Stimulated activated CD4-positive, alpha-beta T cell treated with anti-CD3 and anti-CD28 coated beads, Interleukin-4, amount 100 ng/mL, for 48 hours (primary cell): ENCODE measurements at regions not wholly inside any gene's neighbourhood (a gene's known extent, or its start where the extent isn't known, plus 50 kb on each side); places are given as distances from the start of the nearest gene placed in this dataset.
"Not testable (repeated sequence)": the region's sequence is repeated elsewhere in the genome, so short reads cannot be mapped to it uniquely, and the experiment has no call there.

ENCODE experiments used
- DNase-seq, 2 donors: peaks; one replicate each; pipeline ENCODE4 v3.0.0-alpha.2; 2020; ENCODE audit warnings: low read depth in 2 of 2

DNA sequence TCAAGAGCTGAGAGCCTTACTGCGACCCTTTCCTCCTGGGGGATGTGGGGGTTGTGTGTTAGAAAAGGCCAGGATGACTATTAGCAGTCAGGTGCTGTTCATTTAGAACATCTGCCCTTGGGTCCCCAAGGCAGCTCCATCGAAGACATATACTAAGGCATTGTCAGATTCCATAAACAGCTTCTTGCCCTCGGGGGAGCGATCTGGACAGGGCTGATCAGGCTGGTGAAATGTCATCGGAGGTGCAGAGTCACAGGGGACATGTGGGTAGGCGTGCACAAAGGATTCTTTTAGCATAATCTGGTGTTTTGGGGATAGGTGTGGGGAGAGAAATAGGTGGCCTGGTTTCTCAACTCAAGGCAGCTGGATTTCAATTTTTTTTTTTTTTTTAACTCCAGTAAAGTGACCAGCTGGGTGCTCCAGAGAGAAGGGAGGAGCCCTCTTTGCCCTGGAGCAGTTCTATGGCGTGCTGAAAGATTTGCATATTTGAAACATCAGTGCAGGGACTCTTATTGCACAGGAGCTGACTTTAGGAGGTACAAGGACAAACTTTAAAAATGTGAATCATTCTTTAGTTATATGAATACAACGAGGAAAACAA lies 160.1 kb downstream of the SUDS3 start:
- no peak for DNase-seq

DNA sequence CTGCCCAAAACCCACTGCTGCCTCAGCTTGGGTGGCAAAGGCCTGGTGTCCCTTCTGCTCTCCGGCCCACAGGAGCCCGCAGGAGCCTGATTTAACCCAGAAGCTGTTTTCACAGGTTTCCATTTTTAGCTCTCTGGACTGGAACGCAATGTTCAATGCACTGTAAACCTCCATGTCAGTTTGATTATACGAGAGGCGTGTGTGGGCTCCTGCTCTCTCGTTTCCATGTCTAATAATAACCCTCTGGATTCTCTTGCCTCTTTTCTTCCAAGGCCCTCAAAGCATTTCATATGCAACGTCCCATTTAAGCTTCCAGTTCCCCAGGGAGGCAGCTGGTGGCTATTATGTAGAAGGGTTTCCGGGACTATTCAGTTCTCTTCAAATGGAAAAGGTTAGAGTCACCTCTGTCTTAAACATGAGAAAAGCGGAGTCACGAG lies 161.1 kb downstream of the SUDS3 start:
- DNase-seq = no peak

DNA sequence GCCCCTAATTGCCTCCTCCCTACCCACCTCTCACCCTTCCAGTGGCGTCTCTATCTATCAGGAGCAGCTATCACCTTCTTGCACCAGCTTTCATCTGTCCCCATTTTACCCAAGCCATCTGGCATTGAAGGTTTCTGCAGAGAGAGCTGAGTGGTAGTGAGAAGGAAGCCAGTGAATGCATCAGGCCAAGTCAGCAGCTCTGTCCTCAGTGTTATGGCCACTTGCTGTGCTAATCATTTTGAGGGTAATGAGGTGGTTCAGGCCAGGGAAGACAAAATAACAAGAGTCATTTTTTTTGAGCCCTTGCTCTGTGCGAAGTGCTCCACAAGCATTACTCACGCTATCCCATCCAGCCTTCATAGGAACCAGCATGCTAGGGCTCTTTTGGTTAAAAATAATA lies 164.7 kb downstream of the SUDS3 start:
- no peak for DNase-seq

DNA sequence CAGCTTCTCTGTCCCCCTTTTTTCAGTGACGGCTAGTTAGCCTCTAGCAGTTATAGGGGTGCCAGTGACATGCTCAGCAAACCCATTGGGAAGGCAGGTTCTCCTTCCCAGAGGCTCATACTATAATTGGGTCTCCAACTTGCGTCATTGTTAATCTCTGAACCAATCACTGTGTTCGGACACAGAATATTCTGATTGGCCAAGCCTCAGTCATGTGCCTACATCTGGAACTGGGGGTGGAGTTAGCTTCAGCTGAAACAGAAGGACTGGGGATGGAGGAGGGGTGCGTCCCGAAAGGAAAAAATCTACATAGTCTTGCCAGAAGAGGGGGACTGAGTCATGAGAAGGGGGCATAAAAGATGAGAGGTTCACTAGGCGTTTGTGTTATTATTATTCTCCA lies 165.6 kb downstream of the SUDS3 start:
- no peak for DNase-seq

DNA sequence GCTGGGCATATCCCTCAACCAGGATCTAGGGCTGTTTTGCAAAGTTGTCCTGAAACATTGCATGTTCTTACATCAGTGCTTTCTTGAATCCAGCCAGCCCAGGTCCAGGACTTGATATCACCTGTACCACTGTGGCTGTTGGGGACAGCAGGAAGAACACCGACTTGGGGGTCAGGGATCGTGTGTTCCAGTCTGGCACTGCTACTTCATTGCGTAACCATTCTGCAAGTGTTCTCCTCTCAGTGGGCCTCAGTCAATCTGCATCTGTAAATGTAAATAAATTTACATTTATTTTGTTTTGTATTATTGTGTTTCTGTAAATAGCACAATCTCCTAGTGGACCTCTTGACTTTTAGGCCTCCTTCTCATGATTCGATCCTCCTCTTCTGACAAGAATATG lies 167.3 kb downstream of the SUDS3 start:
- no peak for DNase-seq

DNA sequence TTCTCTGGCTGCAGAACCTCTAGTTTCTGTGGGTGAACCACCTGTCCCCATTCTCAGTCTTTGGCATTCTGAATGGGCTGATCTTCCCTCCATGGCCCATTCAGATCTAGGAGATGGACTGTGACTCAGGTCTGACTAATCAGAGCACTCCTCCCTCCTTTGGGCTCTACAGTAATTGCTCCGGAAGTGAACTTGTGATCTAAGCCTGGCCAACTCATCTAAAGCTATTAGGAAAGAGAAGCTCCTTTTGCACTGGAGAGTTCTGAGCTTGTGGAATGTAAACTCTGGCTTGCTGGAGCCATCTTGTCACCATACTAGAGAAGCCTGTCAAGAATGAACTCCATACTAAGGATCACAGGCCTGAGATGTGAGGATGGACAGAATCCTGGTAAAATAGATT lies 168.2 kb downstream of the SUDS3 start:
- no peak for DNase-seq

DNA sequence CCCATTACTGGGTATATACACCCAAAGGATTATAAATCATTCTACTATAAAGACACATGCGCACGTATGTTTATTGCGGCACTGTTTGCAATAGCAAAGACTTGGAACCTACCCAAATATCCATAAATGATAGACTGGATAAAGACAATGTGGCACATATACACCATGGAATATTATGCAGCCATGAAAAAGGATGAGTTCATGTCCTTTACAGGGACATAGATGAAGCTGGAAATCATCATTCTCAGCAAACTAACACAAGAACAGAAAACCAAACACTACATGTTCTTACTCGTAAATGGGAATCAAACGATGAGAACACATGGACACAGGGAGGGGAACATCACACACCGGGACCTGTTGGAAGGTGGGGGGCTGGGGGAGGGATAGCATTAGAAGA lies 171.3 kb downstream of the SUDS3 start:
- not testable (repeated sequence) for DNase-seq

DNA sequence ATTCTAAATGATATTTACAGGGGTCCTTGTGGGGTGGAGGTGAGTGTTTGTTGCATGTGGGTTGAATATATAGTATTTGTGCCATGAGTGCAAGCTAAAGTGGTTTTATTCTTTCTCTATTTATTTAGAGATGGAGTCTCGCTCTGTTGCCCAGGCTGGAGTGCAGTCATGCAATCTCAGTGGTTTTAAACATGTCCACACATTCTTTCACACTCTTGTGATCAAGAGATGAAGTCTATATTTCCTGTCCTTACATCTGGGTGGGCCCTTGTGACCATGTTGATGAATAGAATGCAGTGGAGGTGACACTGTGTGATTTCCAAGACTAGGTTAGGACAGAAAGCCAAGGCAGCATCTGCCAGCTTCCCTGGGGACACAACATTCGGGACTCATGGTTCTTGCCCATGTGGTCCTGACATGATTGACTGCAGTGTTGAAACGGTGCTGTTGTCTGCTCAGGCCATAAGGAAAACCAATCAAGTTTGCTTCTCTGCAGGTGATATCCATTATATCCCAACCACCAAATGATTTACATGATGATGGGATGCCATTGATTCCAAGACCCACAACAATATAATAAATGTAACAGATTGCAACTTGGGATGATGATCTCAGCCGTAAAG lies 172.6 kb downstream of the SUDS3 start:
- no peak for DNase-seq

DNA sequence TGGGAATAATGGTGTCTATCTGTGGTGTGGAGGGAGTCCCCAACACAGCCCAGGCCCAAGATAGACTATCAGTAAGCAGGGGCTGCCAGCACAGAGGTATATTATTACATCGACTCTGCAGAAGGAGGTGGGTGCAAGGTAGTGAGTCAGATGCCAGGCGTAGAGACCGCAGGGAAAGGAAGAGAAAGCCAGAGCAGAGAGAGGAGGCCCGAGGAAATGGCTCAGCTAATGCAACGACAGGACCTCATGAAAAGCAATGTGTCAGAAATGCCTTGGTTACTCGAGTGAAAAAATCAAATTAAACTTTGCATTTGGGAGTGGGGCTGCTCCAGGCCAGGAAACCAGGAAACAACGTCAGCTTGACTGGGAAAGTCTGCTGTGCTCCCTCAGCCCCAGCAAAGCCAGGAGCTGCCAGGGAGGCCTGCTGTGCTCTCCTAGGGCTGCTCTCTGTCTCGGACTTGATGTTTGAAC lies 173.2 kb downstream of the SUDS3 start:
- DNase-seq = no peak

DNA sequence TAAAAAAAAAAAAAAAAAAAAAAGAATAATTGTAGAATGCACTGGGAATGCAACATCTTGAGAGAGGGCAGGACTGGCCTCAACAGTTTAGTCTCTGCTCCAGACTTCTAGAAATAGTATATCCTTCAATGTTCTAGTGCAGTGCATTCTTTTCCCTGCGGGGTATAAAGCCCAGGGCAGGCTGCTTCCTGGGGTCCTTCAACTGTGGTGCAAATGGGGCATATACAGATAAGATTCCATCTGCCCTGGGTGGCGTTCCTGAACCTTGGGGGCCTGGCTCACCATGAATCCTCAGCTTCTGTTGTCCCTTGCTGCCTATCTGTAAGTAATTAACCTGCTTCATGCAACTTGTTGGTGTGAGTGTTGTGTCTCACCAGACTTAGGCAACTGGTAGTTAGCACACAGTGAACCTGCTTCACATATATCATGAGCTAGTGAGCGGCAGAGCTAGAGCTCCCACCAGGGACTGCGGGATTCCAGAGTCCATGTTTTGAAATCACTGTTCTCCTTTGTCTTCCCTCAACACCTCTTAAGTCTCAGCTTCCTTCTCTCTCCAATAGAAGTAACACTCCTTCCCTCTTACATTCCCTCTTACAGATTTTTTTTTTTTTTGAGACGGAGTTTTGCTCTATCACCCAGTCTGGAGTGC lies 177.6 kb downstream of the SUDS3 start:
- DNase-seq = no peak

DNA sequence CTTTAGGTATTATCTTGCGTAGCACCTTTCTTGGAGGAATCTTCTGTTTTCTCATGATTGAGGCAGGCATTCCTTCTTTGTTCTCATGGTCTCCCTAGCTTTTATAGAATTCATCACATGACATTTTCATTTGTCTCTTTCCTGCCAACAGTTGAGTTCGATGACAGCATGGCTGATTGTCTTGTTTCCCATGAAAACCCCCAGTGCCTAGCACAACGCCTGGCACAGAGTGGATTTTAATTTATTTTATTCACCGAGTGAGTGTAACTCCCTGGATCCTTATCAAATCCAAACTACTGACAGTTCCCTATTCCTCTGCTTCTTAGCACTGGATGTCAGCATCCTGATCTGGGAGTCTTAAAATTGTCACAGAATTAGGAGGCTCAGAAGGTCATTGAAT lies 182.6 kb downstream of the SUDS3 start:
- DNase-seq = no peak

DNA sequence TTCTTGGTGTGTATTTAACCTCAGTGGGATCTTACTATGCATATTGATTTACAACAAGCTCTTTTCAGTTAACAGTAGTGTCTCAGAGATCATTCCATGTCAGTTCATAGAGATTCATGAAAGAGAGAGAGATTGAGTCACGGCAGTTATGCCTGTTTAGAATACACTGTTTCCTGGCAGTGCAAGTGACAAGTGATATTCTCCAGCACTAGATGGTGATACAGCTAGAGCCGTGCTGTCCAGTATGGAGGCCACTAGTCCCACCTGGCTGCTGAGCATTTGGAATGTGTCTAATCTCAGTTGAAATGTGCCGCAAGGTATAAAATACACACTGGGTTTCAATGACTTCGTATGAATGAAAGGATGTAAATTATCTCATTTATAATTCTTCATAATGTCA lies 184.4 kb downstream of the SUDS3 start:
- DNase-seq = no peak

DNA sequence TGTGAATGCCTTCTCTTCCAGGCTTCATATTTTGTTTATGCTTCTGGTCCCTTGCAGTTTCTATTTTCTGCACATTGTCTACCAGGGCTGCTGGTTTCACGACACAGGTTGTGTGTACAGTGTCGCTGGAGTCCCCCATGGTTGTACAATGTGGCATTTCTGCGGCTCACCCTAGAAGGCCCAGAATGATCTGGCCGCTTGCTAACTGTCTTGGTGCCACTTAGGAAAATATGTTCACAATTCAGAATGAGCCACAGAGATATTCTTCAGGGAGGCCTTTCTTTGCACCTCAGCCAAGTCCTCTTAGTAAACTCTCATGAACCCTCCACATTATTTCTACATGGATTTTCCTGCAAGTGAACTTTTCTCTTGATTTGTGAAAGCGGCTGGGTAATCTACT lies 195.4 kb downstream of the SUDS3 start:
- DNase-seq = no peak

DNA sequence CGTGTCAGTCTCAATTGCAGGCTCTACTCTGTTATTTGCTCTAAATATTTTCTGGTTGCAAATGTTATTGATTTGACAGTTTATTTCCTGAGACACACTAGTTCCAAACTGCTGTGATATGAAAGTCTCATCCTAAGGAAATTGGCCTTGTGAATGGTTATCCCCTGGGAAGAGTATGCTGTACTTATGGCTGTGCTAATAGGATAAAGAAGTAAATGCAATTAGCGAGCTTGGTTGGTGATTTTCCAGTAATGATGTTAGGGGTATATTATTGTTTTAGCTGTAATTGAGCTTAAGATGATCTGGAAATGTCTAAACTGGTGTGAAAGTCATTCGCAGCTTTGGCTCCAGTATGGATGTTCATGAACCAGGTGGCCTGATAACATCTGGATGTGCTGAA lies 197.9 kb downstream of the SUDS3 start:
- DNase-seq = no peak

DNA sequence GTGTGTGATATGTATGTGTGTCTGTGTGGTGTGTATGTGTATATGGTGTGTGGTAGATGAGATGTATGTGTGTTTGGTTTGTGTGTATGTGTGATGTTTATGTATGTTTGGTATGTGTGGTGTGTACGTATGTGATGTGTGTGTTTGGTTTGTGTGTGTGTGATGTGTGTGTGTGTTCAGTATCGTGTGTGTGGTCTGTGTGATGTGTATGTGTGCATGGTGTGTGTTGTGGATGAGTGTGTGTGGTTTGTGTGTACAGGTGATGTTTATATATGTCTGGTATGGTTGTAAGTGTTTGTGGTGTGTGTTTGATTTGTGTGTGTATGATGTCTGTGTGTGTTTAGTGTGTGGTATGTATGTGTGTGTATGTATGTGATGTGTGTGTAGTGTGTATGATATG lies 199.4 kb downstream of the SUDS3 start:
- no peak for DNase-seq

DNA sequence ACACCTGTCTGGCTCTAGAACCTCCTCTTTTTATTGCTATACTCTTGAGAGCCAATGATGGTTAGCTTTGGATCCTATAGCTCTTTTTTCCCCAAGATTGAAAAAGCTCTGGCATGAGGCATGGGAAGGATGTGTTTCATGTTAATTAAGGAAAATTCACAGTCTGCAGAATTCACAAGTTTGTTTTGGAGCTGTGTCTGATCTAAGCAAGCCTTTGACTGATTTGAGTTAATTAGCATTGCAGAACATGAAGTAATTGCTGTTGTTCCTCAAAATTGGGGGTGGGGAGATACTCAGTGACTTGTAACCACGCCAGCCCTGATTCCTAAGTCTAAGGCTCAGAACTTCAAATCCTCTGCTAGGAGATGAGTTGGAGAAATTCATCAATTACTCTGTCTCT lies 205.0 kb downstream of the SUDS3 start:
- DNase-seq = no peak

DNA sequence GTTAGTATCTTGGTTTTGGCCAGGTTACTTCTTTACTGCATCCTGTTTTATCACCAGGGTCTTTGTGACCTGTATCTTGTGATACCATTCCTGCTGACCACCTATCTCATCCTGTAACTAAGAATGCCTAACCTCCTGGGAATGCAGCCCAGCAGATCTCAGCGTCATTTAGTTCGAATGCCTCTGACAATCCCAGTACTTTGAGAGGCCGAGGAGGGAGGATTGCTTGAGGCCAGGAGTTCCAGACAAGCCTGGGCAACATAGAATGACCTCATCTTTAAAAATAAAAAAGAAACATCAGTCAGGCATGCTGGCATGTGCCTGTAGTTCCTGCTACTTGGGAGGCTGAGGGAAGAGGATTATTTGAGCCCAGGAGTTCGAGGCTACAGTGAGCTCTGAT lies 206.5 kb downstream of the SUDS3 start:
- no peak for DNase-seq

DNA sequence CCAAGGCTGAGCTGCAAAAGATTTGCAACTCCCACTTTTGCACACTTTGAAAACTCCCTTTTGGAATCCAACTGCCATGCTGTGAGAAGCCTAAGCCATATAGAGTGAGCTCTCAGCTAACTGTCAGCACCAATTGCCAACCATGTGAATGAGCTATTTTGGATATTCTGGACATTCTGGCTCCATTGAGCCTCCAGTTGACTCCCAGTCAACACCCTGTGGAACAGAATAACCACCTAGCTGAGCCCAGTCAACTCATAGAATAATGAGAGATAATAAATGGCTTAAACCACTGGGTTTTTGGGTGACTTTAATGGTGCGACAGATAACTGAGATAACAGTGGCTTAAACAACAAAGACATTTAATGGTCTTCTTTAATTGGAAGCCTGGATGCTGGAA lies 210.1 kb downstream of the SUDS3 start:
- no peak for DNase-seq

DNA sequence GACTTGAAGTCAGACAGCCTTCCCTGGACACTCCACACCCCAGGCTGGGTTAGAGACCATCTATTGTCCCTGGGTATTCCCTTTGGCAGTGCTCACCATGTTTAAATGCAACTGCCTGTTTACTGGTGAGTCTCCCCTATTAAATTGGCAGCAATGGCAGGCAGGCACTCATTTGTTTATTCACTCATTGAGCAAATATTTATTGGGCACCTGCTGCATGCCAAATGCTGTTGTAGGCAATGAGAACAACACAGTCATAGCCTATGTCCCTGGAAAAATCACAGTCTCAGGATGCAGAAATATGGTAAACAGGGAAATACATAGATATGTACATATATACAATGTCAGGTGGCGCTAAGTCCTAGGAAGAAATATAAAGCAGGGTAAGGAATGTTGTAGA lies 212.8 kb downstream of the SUDS3 start:
- DNase-seq = no peak

DNA sequence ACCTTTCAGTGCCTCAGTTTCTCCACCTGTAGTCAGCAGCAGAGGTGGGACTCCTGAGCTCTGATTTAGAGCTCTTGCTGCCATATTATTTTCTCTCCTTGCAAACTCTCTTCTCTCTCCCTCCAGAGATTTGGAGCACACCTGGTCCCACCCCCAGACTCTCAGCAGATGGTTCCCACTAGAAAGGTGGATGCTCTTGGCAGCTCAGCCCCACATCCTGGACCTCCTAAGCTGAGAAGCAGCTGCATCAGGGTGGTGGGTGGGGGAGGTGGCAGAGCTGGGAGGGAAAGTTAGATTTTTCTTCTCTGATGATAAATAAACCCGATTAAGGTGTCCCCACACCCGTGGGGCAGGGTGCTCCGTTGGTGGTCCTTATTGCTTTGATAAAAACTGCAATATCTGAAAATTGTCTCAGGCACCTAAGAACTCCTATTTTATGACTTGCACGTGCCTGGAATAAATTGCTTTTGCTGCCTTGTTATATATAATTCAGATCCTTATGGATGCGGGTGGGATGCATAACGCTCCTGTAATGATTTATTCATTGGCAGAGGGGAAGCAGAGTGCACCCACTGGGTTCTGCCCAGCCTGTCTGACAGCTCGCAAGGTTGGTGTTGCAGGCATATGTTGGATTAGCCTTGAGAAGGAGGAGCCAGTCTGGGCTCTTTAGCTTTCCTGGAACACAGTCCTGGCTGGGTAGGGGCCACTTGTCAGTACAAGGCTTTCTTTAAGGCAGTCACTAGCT lies 214.2 kb downstream of the SUDS3 start:
- no peak for DNase-seq

DNA sequence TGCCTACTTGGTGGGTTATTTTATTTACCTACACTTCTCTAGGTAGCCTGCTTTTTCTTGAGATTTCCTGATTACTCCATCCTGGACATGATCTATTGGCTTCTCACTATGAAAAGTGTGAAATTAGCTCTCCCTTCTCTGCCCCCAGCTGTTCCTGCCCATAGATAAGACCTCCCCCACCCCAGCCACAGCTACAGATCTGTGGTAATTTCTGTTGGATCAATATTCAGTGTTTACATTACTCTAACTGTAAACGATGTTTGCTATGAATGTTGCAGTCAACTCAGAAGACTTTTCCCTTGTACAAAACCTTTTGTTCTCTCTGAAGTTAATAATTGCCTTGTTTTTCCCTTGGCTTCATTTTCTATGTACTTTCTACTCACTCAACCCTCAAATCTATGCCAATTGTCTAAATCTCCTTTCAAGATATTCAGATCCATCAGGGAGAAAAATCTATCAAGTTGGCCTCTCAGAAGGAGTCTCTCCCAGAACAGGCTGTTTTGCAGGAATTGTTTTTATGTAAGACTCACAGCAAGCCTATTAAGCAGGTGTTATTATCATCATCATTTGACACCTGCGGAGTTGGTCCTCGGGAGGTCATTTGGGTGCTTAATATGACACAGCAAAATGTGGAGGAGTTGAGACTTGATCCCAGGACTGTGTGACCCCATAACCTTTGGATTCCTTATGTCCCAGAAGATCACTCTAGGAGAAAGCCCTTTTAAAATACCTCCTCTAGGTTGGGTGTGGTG lies 227.4 kb downstream of the SUDS3 start:
- DNase-seq = no peak

DNA sequence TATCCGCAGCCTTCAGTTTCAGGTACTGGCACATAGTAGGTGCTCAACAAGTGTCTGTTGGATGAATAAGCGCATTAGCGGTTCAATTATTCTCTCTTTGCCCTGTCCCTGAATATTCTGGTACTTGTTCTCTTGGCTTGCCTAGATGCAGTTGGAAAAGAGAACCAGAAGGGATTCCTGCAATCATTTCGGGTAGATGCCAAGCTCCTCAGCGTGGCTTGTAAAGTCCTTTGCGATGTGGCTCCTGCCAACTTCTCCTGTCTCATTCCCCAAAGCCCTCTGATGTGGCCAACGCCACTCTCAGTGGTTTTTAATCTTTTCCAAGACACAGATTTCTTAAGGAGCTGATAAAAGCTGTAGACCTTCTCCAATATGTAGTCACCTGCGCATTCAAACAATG lies 230.3 kb downstream of the SUDS3 start:
- no peak for DNase-seq
